PC-3 (cell line): ENCODE measurements at regions not wholly inside any gene's neighbourhood (a gene's known extent, or its start where the extent isn't known, plus 50 kb on each side); places are given as distances from the start of the nearest gene placed in this dataset.

Source experiments
- ATAC-seq: fragments of 200-7000 bp; cut with Tn5 transposase; 2 replicates; pipeline ENCODE4 v1.9.1; 2020; ENCODE audit warnings: mild to moderate bottlenecking, moderate library complexity
- BruUV-seq: library from RNA; stranded (reverse); fragments of 400-500 nt; replicated peaks from 2 replicates; lab custom pipeline; 2021; lab: Mats Ljungman, UMichigan
- CTCF ChIA-PET: fragments of 300-600 bp; sonication (Branson Sonifier 250); formaldehyde crosslinking; loops from one replicate; lab custom pipeline; 2022; ENCODE audit warnings: antibody characterized with exemption; lab: Charles Lee
- POLR2A ChIA-PET: fragments of 300-600 bp; sonication (Branson Sonifier 250); formaldehyde crosslinking; loops from one replicate; lab custom pipeline; 2022; ENCODE audit warnings: antibody characterized with exemption; ENCODE audit not compliant: unreplicated experiment; lab: Charles Lee
- DNase-seq: peaks from one replicate; pipeline ENCODE4 v3.0.0-alpha.2; 2015
- H2AFZ ChIP-seq: fragments of 300-600 bp; sonication (generic); 2 replicates; pipeline ENCODE4 v1.6.0; 2016; ENCODE audit warnings: antibody characterized with exemption, low read length
- H3F3A ChIP-seq: fragments of 300-600 bp; sonication (generic); one replicate; pipeline ENCODE4 v1.6.0; 2017; ENCODE audit warnings: antibody characterized with exemption, low read length, control low read depth, mild to moderate bottlenecking; ENCODE audit not compliant: unreplicated experiment
- H3K27ac ChIP-seq: fragments of 300-600 bp; sonication (generic); 2 replicates; pipeline ENCODE4 v1.5.1; 2016; ENCODE audit warnings: mild to moderate bottlenecking, low read length
- H3K27me3 ChIP-seq: fragments of 300-600 bp; sonication (generic); 2 replicates; pipeline ENCODE4 v1.6.1; 2016; ENCODE audit warnings: low read length, mixed read lengths
- H3K36me3 ChIP-seq: fragments of 300-600 bp; sonication (generic); 2 replicates; pipeline ENCODE4 v1.6.1; 2016; ENCODE audit warnings: low read depth, mixed run types, low read length, mixed read lengths
- H3K4me1 ChIP-seq: fragments of 300-600 bp; sonication (generic); 2 replicates; pipeline ENCODE4 v1.5.1; 2016; ENCODE audit warnings: low read length; ENCODE audit not compliant: insufficient read depth
- H3K4me2 ChIP-seq: fragments of 300-600 bp; sonication (generic); 2 replicates; pipeline ENCODE4 v1.6.0; 2016; ENCODE audit warnings: low read length
- H3K4me3 ChIP-seq: fragments of 300-600 bp; sonication (generic); 2 replicates; pipeline ENCODE4 v1.5.1; 2016; ENCODE audit warnings: mild to moderate bottlenecking, low read length, mixed read lengths
- H3K79me2 ChIP-seq: fragments of 300-600 bp; sonication (generic); 2 replicates; pipeline ENCODE4 v1.6.1; 2017; ENCODE audit warnings: low read length, mixed read lengths
- H3K9ac ChIP-seq: fragments of 300-600 bp; sonication (generic); 2 replicates; pipeline ENCODE4 v1.6.0; 2016; ENCODE audit warnings: mild to moderate bottlenecking, low read length
- H3K9me2 ChIP-seq: fragments of 300-600 bp; sonication (generic); replicated peaks from 2 replicates; pipeline ENCODE4 v1.6.1; 2016; ENCODE audit warnings: mixed run types, low read length, mixed read lengths
- H3K9me3 ChIP-seq: fragments of 300-600 bp; sonication (generic); 2 replicates; pipeline ENCODE4 v1.6.1; 2016; ENCODE audit warnings: low read length, mixed read lengths
- H4K20me1 ChIP-seq: fragments of 300-600 bp; sonication (generic); 2 replicates; pipeline ENCODE4 v1.6.1; 2016; ENCODE audit warnings: low read length, mixed read lengths
- CTCF ChIP-seq: fragments of 300-600 bp; sonication (generic); conservative IDR thresholded peaks from 2 replicates; pipeline ENCODE4 v1.5.1; 2017; ENCODE audit warnings: antibody characterized with exemption, low read depth, mild to moderate bottlenecking, low read length
- EZH2 ChIP-seq: fragments of 300-600 bp; sonication (generic); IDR thresholded peaks from one replicate; pipeline ENCODE4 v1.6.1; 2017; ENCODE audit warnings: antibody characterized with exemption, mild to moderate bottlenecking, low read length; ENCODE audit not compliant: unreplicated experiment
- EZH2phosphoT487 ChIP-seq: fragments of 300-600 bp; sonication (generic); IDR thresholded peaks from 2 replicates; pipeline ENCODE4 v1.6.1; 2018; ENCODE audit warnings: mild to moderate bottlenecking, antibody characterized with exemption, low read length, borderline replicate concordance
- intact Hi-C: fragments of 100-400 bp; cut with micrococcal nuclease; formaldehyde crosslinking; loops from 2 replicates; pipeline ENCODE4 v1.9.0; 2023

- CTCF ChIA-PET = no interaction called here
- no peaks in the 10 kb centered on the region for H3K4me1 ChIP-seq
- no peaks in the 10 kb centered on the region for H3K79me2 ChIP-seq
- no peak overlapping the region for H3K4me3 ChIP-seq
- no peak overlapping the region for H2AFZ ChIP-seq
- TF ChIP-seq EZH2phosphoT487 (no peak), EZH2 (no peak), CTCF (no peak)
- H3F3A ChIP-seq = no peaks in the 10 kb centered on the region
- no TSS peak for BruUV-seq
- ATAC-seq = no peak
- no peaks in the 10 kb centered on the region for H3K36me3 ChIP-seq
- H3K27ac ChIP-seq = no peak overlapping the region
- intact Hi-C loops = no loop called here
- no peak overlapping the region for H3K4me2 ChIP-seq
- POLR2A ChIA-PET = no interaction called here
- H3K9me2 ChIP-seq = no peaks in the 10 kb centered on the region
- no peaks in the 10 kb centered on the region for H3K27me3 ChIP-seq
- no peak for DNase-seq
- H4K20me1 ChIP-seq = no peaks in the 10 kb centered on the region
- no peaks in the 10 kb centered on the region for H3K9me3 ChIP-seq
- H3K9ac ChIP-seq = no peak overlapping the region
Observed at GRCh38 chr5:61784341-61784740, 452.3 kb downstream of the ZSWIM6 start.

- POLR2A ChIA-PET = no interaction called here
- H3K4me3 ChIP-seq = no peak overlapping the region
- no peaks in the 10 kb centered on the region for H3K9me3 ChIP-seq
- no peaks in the 10 kb centered on the region for H3F3A ChIP-seq
- intact Hi-C loops = no loop called here
- no peaks in the 10 kb centered on the region for H3K36me3 ChIP-seq
- no peaks in the 10 kb centered on the region for H3K9me2 ChIP-seq
- peaks cover 8% of the 10 kb centered on the region; the same call in 1 of the 2 replicates for H3K4me1 ChIP-seq
- no peaks in the 10 kb centered on the region for H3K27me3 ChIP-seq
- no peak overlapping the region for H2AFZ ChIP-seq
- CTCF ChIA-PET = no interaction called here
- TF ChIP-seq EZH2 (no peak), CTCF (no peak), EZH2phosphoT487 (no peak)
- H3K9ac ChIP-seq = no peak overlapping the region
- H4K20me1 ChIP-seq = no peaks in the 10 kb centered on the region
- no peak for DNase-seq
- H3K27ac ChIP-seq = no peak overlapping the region
- H3K4me2 ChIP-seq = no peak overlapping the region
- no TSS peak for BruUV-seq
- no peak for ATAC-seq
- no peaks in the 10 kb centered on the region for H3K79me2 ChIP-seq
Observed at GRCh38 chr5:61788548-61788947, 456.5 kb downstream of the ZSWIM6 start.

- no peak overlapping the region for H3K4me3 ChIP-seq
- no peak overlapping the region for H3K27ac ChIP-seq
- H2AFZ ChIP-seq = no peak overlapping the region
- peaks cover 8% of the 10 kb centered on the region; the same call in 1 of the 2 replicates for H3K4me1 ChIP-seq
- H3K9ac ChIP-seq = no peak overlapping the region
- no peak for ATAC-seq
- no peak overlapping the region for H3K4me2 ChIP-seq
- no peaks in the 10 kb centered on the region for H3F3A ChIP-seq
- H3K27me3 ChIP-seq = no peaks in the 10 kb centered on the region
- H3K9me2 ChIP-seq = no peaks in the 10 kb centered on the region
- no peak for DNase-seq
- ChIA-PET POLR2A (no interaction called here), CTCF (no interaction called here)
- H3K79me2 ChIP-seq = no peaks in the 10 kb centered on the region
- H3K36me3 ChIP-seq = no peaks in the 10 kb centered on the region
- no peaks in the 10 kb centered on the region for H3K9me3 ChIP-seq
- intact Hi-C loops = no loop called here
- H4K20me1 ChIP-seq = no peaks in the 10 kb centered on the region
- BruUV-seq = no TSS peak
- TF ChIP-seq CTCF (no peak), EZH2 (no peak), EZH2phosphoT487 (no peak)
Observed at GRCh38 chr5:61790007-61790406, 457.9 kb downstream of the ZSWIM6 start.
